HG03139 (cell line): ENCODE measurements at regions not wholly inside any gene's neighbourhood (a gene's known extent, or its start where the extent isn't known, plus 50 kb on each side); places are given as distances from the start of the nearest gene placed in this dataset.

Source experiments
- ATAC-seq: cut with Tn5 transposase; IDR thresholded peaks from one replicate; pipeline ENCODE4 v1.9.1; 2021; ENCODE audit not compliant: unreplicated experiment

GRCh38 chr13:99122171-99122570, 78.5 kb upstream of the UBAC2 start:
- ATAC-seq = no peak

DNA sequence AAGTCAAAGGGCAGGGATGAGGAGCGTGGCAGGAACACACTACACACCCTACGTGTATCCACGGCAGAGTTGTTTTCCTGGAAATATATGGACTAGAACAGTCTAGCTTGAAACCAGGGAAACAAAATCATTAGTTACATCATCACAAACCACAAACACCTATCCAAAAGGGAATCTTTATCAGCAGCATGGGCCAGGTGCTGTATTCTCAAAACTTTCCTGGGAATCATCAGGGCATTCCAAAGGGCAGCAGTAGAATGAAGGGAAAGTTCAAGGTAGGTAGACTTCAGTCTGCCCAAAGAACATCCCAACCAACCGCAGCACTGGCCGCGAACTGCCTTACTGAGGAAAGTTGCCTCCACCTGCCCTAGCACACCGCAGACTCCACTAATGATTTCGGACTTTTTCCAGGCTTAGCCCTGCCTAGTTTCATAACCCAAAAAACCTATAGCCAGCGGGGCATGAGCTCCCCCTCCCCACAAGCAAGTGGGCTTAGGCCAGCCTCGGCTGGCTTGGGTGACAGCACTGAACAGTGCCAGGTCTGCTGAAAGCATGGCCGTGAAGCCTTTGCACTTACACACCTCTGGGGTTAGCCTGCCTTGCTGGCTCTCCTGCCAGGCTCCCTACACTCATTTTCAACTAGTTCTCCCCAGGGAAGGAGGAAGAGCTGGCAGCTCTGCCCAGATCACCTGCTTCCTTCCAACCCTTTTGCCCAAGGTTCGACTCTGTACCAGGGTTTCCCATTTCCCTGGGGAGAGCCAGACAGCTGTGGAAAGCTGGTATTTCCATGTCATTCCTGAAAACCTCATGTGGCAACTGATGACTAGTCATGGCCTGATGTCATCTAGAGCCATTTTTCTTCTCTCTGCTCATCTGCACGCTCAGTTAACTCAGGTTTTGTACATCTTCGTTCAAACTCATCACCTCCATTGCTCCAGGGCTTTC, 77.3 kb upstream of the UBAC2 start:
- ATAC-seq = no peak

GRCh38 chr13:99124046-99124400, 76.6 kb upstream of the UBAC2 start:
- no peak for ATAC-seq

- peak; percentile 61 for ATAC-seq
Observed at GRCh38 chr13:99124794-99125316, 75.8 kb upstream of the UBAC2 start.

GRCh38 chr13:99125326-99125915, 75.2 kb upstream of the UBAC2 start:
- ATAC-seq = no peak

DNA sequence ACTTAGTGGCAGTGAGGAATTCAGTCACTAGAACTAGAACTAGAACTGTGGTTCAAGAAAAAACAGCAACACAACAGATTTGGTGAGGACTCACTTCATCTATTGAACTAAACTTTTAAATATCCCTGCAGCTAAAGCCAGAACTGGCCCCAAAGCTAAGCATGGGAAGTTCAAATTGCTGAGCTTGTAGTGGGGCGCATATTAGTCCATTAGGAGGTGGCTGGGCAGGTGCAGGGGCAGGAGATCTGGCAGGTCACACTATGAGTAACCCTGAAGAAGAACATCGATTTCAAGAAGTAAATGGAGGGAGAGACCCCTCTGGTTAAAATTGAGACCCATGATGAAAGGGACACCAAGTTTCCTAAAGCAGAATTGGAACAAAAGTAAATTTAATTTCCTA, 73.8 kb upstream of the UBAC2 start:
- no peak for ATAC-seq

DNA sequence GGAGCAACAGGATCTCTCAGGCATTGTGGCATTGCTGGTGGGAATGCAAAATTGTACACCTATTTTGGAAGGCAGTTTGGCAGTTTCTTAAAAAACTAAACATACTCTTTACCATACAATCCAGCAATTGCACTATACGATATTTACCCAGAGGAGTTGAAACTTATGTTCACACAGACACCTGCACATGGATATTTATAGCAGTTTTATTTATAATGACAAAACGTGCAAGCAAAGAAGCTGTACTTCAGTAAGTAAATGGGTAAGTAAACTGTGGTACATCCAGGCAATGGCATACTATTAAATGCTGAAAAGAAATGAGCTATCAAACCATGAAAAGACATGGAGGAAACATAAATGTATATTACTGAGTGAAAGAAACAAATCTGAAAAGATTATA, 71.6 kb upstream of the UBAC2 start:
- ATAC-seq = no peak

DNA sequence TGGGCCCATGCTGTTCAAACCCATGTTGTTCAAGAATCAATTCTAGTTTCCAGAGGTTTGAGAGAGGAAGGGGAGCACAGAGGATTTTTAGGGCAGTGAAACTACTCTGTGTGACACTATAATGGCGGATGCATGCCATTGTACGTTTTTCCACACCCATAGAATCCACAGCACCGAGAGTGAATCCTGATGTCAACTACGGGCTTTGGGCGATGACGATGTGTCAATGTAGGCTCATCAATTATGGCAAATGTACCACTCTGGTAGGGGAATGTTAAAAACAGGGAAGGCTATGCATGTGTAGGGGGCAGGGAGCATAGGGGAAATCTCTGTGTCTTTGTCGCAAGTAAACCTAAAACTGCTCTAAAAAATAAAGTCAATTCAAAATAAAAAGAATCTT, 70.7 kb upstream of the UBAC2 start:
- ATAC-seq = no peak

- ATAC-seq = no peak
Observed at GRCh38 chr13:99131410-99131809, 69.2 kb upstream of the UBAC2 start.

DNA sequence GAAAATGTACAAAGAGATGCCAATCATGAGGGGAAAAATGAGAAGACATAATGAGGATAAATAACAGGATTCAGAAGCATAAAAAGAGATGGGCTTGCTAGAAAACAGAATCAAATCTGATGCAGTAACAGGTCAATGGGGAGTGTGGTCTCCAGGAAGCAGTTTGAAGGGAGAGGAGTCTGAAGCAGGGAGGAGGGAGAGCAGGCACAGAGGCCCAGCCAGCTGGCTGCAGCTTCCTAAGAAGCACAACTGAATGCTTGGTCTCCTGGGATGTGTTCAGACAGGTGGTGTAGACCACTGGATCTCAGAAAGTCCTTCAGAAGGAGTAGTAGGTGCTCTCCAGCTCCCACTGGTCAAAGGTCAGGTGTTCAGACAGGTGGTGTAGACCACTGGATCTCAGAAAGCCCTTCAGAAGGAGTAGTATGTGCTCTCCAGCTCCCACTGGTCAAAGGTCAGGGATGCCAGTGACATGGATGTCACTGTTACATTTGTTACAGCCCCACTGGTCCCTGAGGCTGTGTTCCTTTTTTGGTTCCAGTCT, 68.3 kb upstream of the UBAC2 start:
- ATAC-seq = no peak

GRCh38 chr13:99133230-99133629, 67.4 kb upstream of the UBAC2 start:
- no peak for ATAC-seq

GRCh38 chr13:99133848-99134247, 66.8 kb upstream of the UBAC2 start:
- ATAC-seq = no peak

DNA sequence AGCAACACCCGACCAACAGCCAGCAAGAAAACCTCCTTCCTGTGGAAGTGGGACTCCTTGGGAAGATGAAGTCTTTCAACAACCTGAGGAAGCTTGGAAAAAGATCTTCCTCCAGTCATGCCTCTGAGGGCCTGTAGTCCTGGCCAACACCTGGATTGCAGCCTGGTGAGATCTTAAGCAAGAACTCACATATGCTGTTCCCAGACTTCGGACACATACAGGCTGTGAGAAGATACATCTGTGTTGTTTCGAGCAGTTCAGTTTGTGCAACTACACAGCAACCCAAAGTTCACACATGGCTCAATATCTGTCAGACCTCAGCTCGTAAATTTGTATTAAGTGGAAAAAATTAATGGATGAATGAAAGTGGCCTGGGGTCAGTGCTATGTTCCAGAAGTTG, 65.1 kb upstream of the UBAC2 start:
- no peak for ATAC-seq

DNA sequence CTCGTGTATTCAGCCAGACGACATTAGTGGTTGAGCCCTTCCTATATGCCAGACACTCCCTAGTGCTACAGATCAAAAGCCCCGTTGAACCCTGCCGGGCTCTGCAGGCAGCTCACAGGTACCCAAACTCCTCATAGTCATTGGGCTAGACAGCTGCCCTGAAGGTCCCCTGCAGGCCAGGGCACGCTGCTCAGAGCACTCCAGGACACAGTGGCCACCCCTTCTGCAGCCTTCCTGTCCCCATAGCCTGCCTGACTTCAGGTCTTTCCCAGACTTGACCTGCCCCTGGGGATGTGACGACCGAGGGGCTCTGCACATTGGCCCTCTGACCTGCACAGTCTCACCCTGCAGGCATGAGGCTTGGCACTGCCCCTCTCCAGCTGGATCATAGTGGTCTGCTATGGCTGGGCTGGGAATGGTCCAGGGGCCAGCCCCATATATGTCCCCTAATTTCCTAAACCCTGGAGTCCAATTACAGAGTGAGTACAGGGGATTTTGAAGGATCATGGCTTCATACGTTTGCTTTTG, 64.2 kb upstream of the UBAC2 start:
- no peak for ATAC-seq

DNA sequence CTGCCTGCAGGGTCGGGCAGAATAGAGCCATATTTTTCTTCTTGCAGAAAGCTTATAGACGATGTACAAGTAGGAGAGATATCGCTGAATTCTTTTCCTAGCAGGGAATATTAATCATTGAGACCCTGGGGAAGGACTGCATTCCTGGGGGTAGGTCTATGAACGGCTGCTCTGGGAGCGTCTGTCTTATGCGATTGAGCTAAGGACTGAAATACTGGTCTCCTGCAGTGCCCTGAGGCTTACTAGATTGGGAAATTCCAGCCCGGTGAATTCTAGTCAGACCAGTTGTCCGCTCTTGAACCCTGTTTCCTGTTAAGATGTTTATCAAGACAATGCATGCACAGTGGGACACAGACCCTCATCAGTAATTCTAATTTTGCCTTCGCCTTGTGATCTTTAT, 59.8 kb upstream of the UBAC2 start:
- no peak for ATAC-seq

DNA sequence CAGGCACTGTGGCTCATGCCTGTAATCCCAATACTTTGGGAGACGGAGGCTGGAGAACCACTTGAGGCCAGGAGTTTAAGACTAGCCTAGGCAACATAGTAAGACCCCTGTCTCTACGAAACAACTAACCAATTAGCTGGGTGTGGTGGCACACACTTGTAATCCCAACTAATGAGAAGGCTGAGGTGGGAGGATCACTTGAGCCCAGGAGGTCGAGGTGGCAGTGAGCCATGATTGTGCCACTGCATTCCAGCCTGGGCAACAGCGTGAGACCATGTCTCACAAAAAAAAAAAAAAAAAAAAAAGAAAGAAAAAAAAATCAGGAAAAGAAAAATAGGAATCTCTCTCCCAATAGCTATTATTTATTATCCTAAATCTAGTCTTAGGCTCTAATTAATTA, 56.8 kb upstream of the UBAC2 start:
- no peak for ATAC-seq

DNA sequence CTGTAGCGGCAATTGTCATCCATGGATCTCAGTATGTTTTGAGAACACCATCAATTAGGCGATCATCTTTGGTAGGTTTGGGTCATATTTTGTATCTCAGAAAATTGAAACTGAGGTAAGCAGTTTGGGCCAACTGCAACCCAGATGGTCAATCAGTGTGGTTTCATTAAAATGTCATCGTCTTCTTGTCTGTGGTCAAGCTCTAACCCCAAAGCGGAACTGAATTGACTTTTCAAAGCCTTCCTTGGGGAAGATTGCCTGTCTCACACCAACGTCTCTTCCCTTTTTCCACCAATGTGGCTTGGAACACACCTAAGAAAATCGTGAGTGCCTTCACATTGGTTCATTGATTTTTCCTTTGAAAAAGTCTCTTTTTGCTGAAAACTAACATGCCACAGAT, 56.3 kb upstream of the UBAC2 start:
- ATAC-seq = no peak

DNA sequence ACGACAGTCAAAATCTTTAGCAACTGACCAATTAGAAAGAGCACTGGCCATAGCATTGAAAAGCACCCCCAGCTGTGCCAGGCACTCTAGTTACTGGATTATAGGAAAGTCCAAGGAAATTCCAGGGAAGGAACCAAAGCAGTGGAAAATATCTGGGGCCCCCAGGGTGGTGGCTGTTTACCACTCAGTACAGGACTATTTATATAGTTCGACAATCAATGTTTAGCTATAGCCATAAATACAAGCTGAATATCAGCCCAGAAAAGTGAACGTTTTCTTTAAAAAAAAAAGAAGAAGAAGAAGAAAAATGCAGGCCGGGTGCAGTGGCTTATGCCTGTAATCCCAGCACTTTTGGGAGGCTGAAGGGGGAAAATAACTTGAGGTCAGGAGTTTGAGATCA, 55.2 kb upstream of the UBAC2 start:
- no peak for ATAC-seq

- no peak for ATAC-seq
Observed at GRCh38 chr13:99150575-99151361, 49.9 kb upstream of the UBAC2 start.
